GM12878 (cell line): ENCODE measurements at regions not wholly inside any gene's neighbourhood (a gene's known extent, or its start where the extent isn't known, plus 50 kb on each side); places are given as distances from the start of the nearest gene placed in this dataset.

Source experiments
- ATAC-seq: fragments of 200-7000 bp; cut with Tn5 transposase; 3 replicates; pipeline ENCODE4 v1.9.1; 2020; ENCODE audit warnings: mild to moderate bottlenecking, moderate library complexity
- BruUV-seq: library from RNA; stranded (reverse); fragments of 400-500 nt; replicated peaks from 2 replicates; lab custom pipeline; 2021; lab: Mats Ljungman, UMichigan
- CTCF ChIA-PET: fragments of 300-600 bp; sonication (Branson Sonifier 250); formaldehyde crosslinking; extraction: SDS; loops from one replicate; lab custom pipeline; 2021; ENCODE audit warnings: inconsistent platforms; lab: Yijun Ruan, JAX
- POLR2A ChIA-PET: fragments of 350-600 bp; formaldehyde crosslinking; extraction: SDS; loops from one replicate; lab custom pipeline; 2021; ENCODE audit warnings: inconsistent platforms; lab: Charles Lee
- RAD21 ChIA-PET: fragments of 300-600 bp; sonication (Branson Sonifier 250); formaldehyde crosslinking; loops from one replicate; lab custom pipeline; 2023; ENCODE audit warnings: antibody characterized with exemption; ENCODE audit not compliant: unreplicated experiment; lab: Charles Lee
- SMC1A ChIA-PET: fragments of 300-600 bp; sonication (Branson Sonifier 250); formaldehyde crosslinking; loops from one replicate; lab custom pipeline; 2023; ENCODE audit not compliant: unreplicated experiment, uncharacterized antibody; lab: Charles Lee
- DNase-seq: peaks from one replicate; pipeline ENCODE4 v3.0.0-alpha.2; 2011; ENCODE audit warnings: low read depth, low spot score
- FAIRE-seq: peaks from 3 replicates; lab custom pipeline; 2011; peaks lifted over from hg19 to GRCh38; lab: Jason Lieb, UNC
- H2AFZ ChIP-seq: 2 replicates; pipeline ENCODE4 v1.6.0; 2011; ENCODE audit warnings: low read depth, low read length, control low read depth; ENCODE audit not compliant: control insufficient read depth
- H3K27ac ChIP-seq: 2 replicates; pipeline ENCODE4 v1.5.1; 2011; ENCODE audit warnings: control low read depth; ENCODE audit not compliant: control insufficient read depth, insufficient read depth
- H3K27me3 ChIP-seq, 2 experiments: replicated peaks in 1 of 2; 2 replicates each; pipeline versions ENCODE4 v1.6.0 to v1.6.1; 2011; ENCODE audit warnings: low read length in 1 of 2; ENCODE audit not compliant: control insufficient read depth in 2 of 2, insufficient read depth in 2 of 2
- H3K36me3 ChIP-seq, 2 experiments: 2 replicates each; pipeline ENCODE4 v1.5.1; 2011; ENCODE audit warnings: low read length in 1 of 2; ENCODE audit not compliant: control insufficient read depth in 2 of 2, insufficient read depth in 2 of 2
- H3K4me1 ChIP-seq: 2 replicates; pipeline ENCODE4 v1.6.1; 2011; ENCODE audit warnings: mild to moderate bottlenecking, low read length, moderate library complexity, mixed read lengths; ENCODE audit not compliant: control insufficient read depth, insufficient read depth
- H3K4me2 ChIP-seq: 2 replicates; pipeline ENCODE4 v1.6.0; 2011; ENCODE audit warnings: control low read depth; ENCODE audit not compliant: control insufficient read depth, insufficient read depth
- H3K4me3 ChIP-seq: fragments of 200-600 bp; sonication (generic); 2 replicates; pipeline ENCODE4 v1.5.1; 2016
- H3K79me2 ChIP-seq: 2 replicates; pipeline ENCODE4 v1.6.0; 2011; ENCODE audit warnings: low read length; ENCODE audit not compliant: control insufficient read depth, insufficient read depth
- H3K9ac ChIP-seq: 2 replicates; pipeline ENCODE4 v1.8.0; 2011; ENCODE audit warnings: low read length, control low read depth, mixed read lengths; ENCODE audit not compliant: control insufficient read depth, insufficient read depth
- H3K9me3 ChIP-seq: replicated peaks from 3 replicates; pipeline ENCODE4 v1.5.1; 2011; ENCODE audit warnings: mild to moderate bottlenecking, low read length; ENCODE audit not compliant: control insufficient read depth, insufficient read depth
- H4K20me1 ChIP-seq: 2 replicates; pipeline ENCODE4 v1.6.0; 2011; ENCODE audit not compliant: control insufficient read depth, insufficient read depth
- CBX3 ChIP-seq: fragments of 200-600 bp; sonication (generic); IDR thresholded peaks from 2 replicates; pipeline ENCODE4 v1.6.1; 2016; ENCODE audit warnings: low read depth, borderline replicate concordance
- FOXM1 ChIP-seq: IDR thresholded peaks from 2 replicates; pipeline ENCODE4 v1.6.1; 2012; ENCODE audit warnings: low read depth, mild to moderate bottlenecking, inconsistent platforms, low read length, moderate library complexity
- HDAC2 ChIP-seq: fragments of 200-600 bp; sonication (generic); IDR thresholded peaks from 2 replicates; pipeline ENCODE4 v1.6.1; 2017
- NR2C2 ChIP-seq: IDR thresholded peaks from 2 replicates; pipeline ENCODE4 v1.6.1; 2011; ENCODE audit warnings: borderline replicate concordance, low read depth; ENCODE audit not compliant: control insufficient read depth, insufficient read length
- POLR2AphosphoS5 ChIP-seq: IDR thresholded peaks from 2 replicates; pipeline ENCODE4 v1.6.1; 2011; ENCODE audit warnings: mild to moderate bottlenecking, low read length, inconsistent platforms
- RB1 ChIP-seq: fragments of 450-650 bp; formaldehyde crosslinking; IDR thresholded peaks from 2 replicates; pipeline ENCODE4 v1.6.1; 2017; ENCODE audit warnings: mild to moderate bottlenecking, borderline replicate concordance
- ZNF274 ChIP-seq: IDR thresholded peaks from one replicate; pipeline ENCODE4 v1.8.0; 2011; ENCODE audit not compliant: insufficient read length, insufficient read depth
- ZNF622 ChIP-seq: fragments of 450-650 bp; IDR thresholded peaks from 2 replicates; pipeline ENCODE4 v1.6.1; 2017; ENCODE audit warnings: mild to moderate bottlenecking, inconsistent platforms
- WGBS: methylation state at CpG from one replicate; pipeline ENCODE4 v1.1.6; 2016; ENCODE audit warnings: low lambda C conversion rate; ENCODE audit not compliant: insufficient replicate concordance, insufficient coverage; ENCODE audit errors: missing lambda C conversion rate; 5-methylcytosine and 5-hydroxymethylcytosine counted together
- in situ Hi-C: fragments of 300-500 bp; cut with MboI; formaldehyde crosslinking; loops from 9 replicates; pipeline ENCODE4 v1.14.3; 2018; ENCODE audit warnings: mixed read lengths
- intact Hi-C: fragments of 100-400 bp; cut with micrococcal nuclease; formaldehyde crosslinking; loops from one replicate; pipeline ENCODE4 v1.14.2; 2022; ENCODE audit not compliant: unreplicated experiment
- TF ChIP-seq, protein P1 (sequence below): fragments of 450-650 bp; formaldehyde crosslinking; IDR thresholded peaks from 2 replicates; pipeline ENCODE4 v1.4.0; 2022; ENCODE audit warnings: mild to moderate bottlenecking, moderate library complexity
- TF ChIP-seq, protein P2 (sequence below): fragments of 450-650 bp; IDR thresholded peaks from 2 replicates; pipeline ENCODE4 v1.6.1; 2017; ENCODE audit warnings: borderline replicate concordance

DNA sequence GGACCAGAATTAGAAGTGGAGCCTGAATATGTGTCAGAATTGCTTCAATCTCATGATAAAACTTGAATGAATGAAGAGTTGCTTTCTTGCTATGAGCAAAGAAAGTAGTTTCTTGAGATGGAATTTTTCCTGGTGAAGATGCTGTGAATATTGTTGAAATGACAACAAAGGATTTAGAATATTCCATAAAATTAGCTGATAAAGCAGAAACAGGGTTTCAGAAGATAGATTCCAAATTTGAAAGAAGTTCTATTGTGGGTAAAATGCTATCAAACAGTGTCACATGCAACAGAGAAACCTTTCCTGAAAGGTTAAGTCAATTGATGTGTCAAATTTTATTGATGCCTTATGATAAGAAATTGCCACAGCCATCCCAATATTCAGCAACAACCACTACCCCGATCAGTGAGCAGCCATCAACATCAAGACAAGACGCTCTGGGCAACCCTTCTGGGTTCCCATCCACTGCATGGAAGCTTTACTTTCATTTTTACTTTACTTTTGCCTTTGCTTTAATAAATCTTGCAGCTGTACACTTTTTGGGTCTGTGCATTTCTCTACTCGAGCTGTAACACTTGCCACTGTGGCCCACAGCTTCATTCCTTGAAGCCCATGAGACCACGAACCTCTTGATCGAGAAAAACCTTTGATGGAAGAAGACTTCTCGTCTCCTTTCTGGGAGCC, 104.0 kb upstream of the SSTR1 start:
- Histone ChIP-seq H4K20me1 (no peaks in the 10 kb centered on the region), H3K9me3 (no peaks in the 10 kb centered on the region; the same call in 2 of the 3 replicates), H3K36me3 (no peaks in the 10 kb centered on the region), H3K4me1 (no peaks in the 10 kb centered on the region), H3K4me3 (no peak overlapping the region), H3K79me2 (no peaks in the 10 kb centered on the region), H3K27me3 (no peaks in the 10 kb centered on the region), H2AFZ (no peak overlapping the region), H3K27ac (no peak overlapping the region), H3K9ac (no peak overlapping the region), H3K4me2 (no peak overlapping the region)
- POLR2A ChIA-PET: no interaction called here
- 48% methylated on average over 6 of the region's 6 CpGs for WGBS
- ATAC-seq (no peak), DNase-seq (no peak), FAIRE-seq (no peak)
- BruUV-seq: no TSS peak
- SMC1A ChIA-PET: no interaction called here
- in situ Hi-C loops (no loop called here), intact Hi-C loops (no loop called here)
- RAD21 ChIA-PET: no interaction called here
- TF ChIP-seq, protein P1, sequence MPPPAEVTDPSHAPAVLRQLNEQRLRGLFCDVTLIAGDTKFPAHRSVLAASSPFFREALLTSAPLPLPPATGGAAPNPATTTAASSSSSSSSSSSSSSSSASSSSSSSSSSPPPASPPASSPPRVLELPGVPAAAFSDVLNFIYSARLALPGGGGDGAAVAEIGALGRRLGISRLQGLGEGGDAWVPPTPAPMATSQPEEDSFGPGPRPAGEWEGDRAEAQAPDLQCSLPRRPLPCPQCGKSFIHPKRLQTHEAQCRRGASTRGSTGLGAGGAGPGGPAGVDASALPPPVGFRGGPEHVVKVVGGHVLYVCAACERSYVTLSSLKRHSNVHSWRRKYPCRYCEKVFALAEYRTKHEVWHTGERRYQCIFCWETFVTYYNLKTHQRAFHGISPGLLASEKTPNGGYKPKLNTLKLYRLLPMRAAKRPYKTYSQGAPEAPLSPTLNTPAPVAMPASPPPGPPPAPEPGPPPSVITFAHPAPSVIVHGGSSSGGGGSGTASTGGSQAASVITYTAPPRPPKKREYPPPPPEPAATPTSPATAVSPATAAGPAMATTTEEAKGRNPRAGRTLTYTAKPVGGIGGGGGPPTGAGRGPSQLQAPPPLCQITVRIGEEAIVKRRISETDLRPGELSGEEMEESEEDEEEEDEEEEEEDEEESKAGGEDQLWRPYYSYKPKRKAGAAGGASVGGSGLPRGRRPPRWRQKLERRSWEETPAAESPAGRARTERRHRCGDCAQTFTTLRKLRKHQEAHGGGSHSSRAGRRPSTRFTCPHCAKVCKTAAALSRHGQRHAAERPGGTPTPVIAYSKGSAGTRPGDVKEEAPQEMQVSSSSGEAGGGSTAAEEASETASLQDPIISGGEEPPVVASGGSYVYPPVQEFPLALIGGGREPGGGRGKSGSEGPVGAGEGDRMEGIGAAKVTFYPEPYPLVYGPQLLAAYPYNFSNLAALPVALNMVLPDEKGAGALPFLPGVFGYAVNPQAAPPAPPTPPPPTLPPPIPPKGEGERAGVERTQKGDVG: no peak
- TF ChIP-seq, protein P2, sequence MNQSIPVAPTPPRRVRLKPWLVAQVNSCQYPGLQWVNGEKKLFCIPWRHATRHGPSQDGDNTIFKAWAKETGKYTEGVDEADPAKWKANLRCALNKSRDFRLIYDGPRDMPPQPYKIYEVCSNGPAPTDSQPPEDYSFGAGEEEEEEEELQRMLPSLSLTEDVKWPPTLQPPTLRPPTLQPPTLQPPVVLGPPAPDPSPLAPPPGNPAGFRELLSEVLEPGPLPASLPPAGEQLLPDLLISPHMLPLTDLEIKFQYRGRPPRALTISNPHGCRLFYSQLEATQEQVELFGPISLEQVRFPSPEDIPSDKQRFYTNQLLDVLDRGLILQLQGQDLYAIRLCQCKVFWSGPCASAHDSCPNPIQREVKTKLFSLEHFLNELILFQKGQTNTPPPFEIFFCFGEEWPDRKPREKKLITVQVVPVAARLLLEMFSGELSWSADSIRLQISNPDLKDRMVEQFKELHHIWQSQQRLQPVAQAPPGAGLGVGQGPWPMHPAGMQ: no peak
- TF ChIP-seq NR2C2 (no peak), CBX3 (no peak), HDAC2 (no peak), POLR2AphosphoS5 (no peak), ZNF622 (no peak), RB1 (no peak), ZNF274 (no peak), FOXM1 (no peak)
- CTCF ChIA-PET: no interaction called here
